Endothelial cell of umbilical vein (primary cell): ENCODE measurements at regions not wholly inside any gene's neighbourhood (a gene's known extent, or its start where the extent isn't known, plus 50 kb on each side); places are given as distances from the start of the nearest gene placed in this dataset.

Source experiments
- BruUV-seq: library from RNA; stranded (reverse); fragments of 400-500 nt; replicated peaks from 2 replicates; lab custom pipeline; 2021; lab: Mats Ljungman, UMichigan
- CTCF ChIA-PET: fragments of 300-600, 350-600 bp; sonication (Branson Sonifier 250); formaldehyde crosslinking; loops from one replicate; lab custom pipeline; 2021; ENCODE audit warnings: antibody characterized with exemption, inconsistent platforms; lab: Charles Lee
- POLR2A ChIA-PET: fragments of 300-600, 350-600 bp; sonication (Branson Sonifier 250); formaldehyde crosslinking; loops from one replicate; lab custom pipeline; 2021; ENCODE audit warnings: antibody characterized with exemption, inconsistent platforms; lab: Charles Lee
- DNase-seq: peaks from one replicate; pipeline ENCODE4 v3.0.0-alpha.2; 2011; ENCODE audit warnings: low read depth, low spot score
- FAIRE-seq: peaks from 2 replicates; lab custom pipeline; 2011; peaks lifted over from hg19 to GRCh38; lab: Jason Lieb, UNC
- H2AFZ ChIP-seq: 2 replicates; pipeline ENCODE4 v1.6.0; 2012; ENCODE audit warnings: low read depth, low read length, control low read depth, inconsistent platforms
- H3K27ac ChIP-seq: 2 replicates; pipeline ENCODE4 v1.5.1; 2011; ENCODE audit warnings: low read depth, mild to moderate bottlenecking, control low read depth, low read length, moderate library complexity; ENCODE audit not compliant: insufficient read depth
- H3K27me3 ChIP-seq, 2 experiments: 2 replicates each; pipeline versions ENCODE4 v1.6.0 to v1.6.1; 2011; ENCODE audit warnings: low read length in 2 of 2, mixed read lengths in 1 of 2; ENCODE audit not compliant: control insufficient read depth in 2 of 2, insufficient read depth in 2 of 2
- H3K36me3 ChIP-seq, 2 experiments: 2 replicates in 1 of 2; 3 replicates in 1 of 2; pipeline ENCODE4 v1.5.1; 2011; ENCODE audit warnings: low read length in 2 of 2, mild to moderate bottlenecking in 1 of 2, moderate library complexity in 1 of 2; ENCODE audit not compliant: control insufficient read depth in 2 of 2, insufficient read depth in 2 of 2; ENCODE audit errors: extremely low read depth in 1 of 2
- H3K4me1 ChIP-seq: 3 replicates; pipeline ENCODE4 v1.5.1; 2011; ENCODE audit warnings: mild to moderate bottlenecking, low read length; ENCODE audit not compliant: control insufficient read depth, insufficient read depth; ENCODE audit errors: extremely low read depth
- H3K4me2 ChIP-seq: 2 replicates; pipeline ENCODE4 v1.6.1; 2011; ENCODE audit warnings: low read length, control low read depth, mixed read lengths; ENCODE audit not compliant: insufficient read depth
- H3K4me3 ChIP-seq, 3 experiments: fragments of 200-600 bp in 1 of 3; sonication (generic), shearing (Covaris generic) in 1 of 3; replicated peaks in 1 of 3; 2 replicates each; pipeline ENCODE4 v1.5.1; 2011 to 2016; ENCODE audit warnings: control low read depth in 3 of 3, low read length in 3 of 3, mild to moderate bottlenecking in 2 of 3, inconsistent platforms in 1 of 3, low read depth in 1 of 3, moderate library complexity in 1 of 3; ENCODE audit not compliant: insufficient read depth in 1 of 3
- H3K79me2 ChIP-seq: 2 replicates; pipeline ENCODE4 v1.6.0; 2012; ENCODE audit warnings: low read length, inconsistent platforms; ENCODE audit not compliant: control insufficient read depth, insufficient read depth
- H3K9ac ChIP-seq: replicated peaks from 2 replicates; pipeline ENCODE3; 2011; ENCODE audit warnings: low read length, control low read depth; ENCODE audit not compliant: insufficient read depth; ENCODE audit errors: extremely low read depth
- H3K9me1 ChIP-seq: replicated peaks from 3 replicates; pipeline ENCODE4 v1.6.0; 2011; ENCODE audit warnings: mild to moderate bottlenecking, low read length; ENCODE audit not compliant: control insufficient read depth, insufficient read depth; ENCODE audit errors: extremely low read depth
- H3K9me3 ChIP-seq: replicated peaks from 2 replicates; pipeline ENCODE4 v1.5.1; 2012; ENCODE audit warnings: low read length, inconsistent platforms; ENCODE audit not compliant: control insufficient read depth, insufficient read depth
- H4K20me1 ChIP-seq: replicated peaks from 2 replicates; pipeline ENCODE3; 2011; ENCODE audit warnings: mild to moderate bottlenecking, low read length; ENCODE audit not compliant: control insufficient read depth, insufficient read depth; ENCODE audit errors: extremely low read depth
- CTCF ChIP-seq, 2 donors: IDR thresholded peaks; 1 replicate in 1 of 2; 2 replicates in 1 of 2; pipeline ENCODE4 v1.5.1; 2011; ENCODE audit warnings: low read length in 2 of 2, mild to moderate bottlenecking in 2 of 2, moderate library complexity in 2 of 2, control low read depth in 1 of 2, inconsistent platforms in 1 of 2, low read depth in 1 of 2; ENCODE audit not compliant: insufficient read depth in 1 of 2; ENCODE audit errors: extremely low read depth in 1 of 2
- EZH2 ChIP-seq: IDR thresholded peaks from 2 replicates; pipeline ENCODE4 v1.6.1; 2012; ENCODE audit warnings: borderline replicate concordance, low read depth, mild to moderate bottlenecking, moderate library complexity, low read length, inconsistent platforms; ENCODE audit not compliant: severe bottlenecking
- FOS ChIP-seq: IDR thresholded peaks from 2 replicates; pipeline ENCODE4 v1.6.1; 2011; ENCODE audit warnings: mild to moderate bottlenecking, low read length, moderate library complexity, borderline replicate concordance; ENCODE audit not compliant: insufficient read depth
- GATA2 ChIP-seq: IDR thresholded peaks from 2 replicates; pipeline ENCODE4 v1.7.0; 2011; ENCODE audit warnings: low read depth, mild to moderate bottlenecking, moderate library complexity, mixed read lengths, low read length; ENCODE audit not compliant: insufficient read length, insufficient read depth
- JUN ChIP-seq: IDR thresholded peaks from 2 replicates; pipeline ENCODE4 v1.6.1; 2011; ENCODE audit warnings: borderline replicate concordance, low read depth; ENCODE audit not compliant: insufficient read length, insufficient read depth
- MAX ChIP-seq: IDR thresholded peaks from 2 replicates; pipeline ENCODE4 v1.6.1; 2011; ENCODE audit not compliant: insufficient read depth, insufficient read length
- MYC ChIP-seq: IDR thresholded peaks from one replicate; pipeline ENCODE4 v1.6.1; 2011; ENCODE audit warnings: mild to moderate bottlenecking, low read depth, low read length
- POLR2A ChIP-seq: IDR thresholded peaks from 2 replicates; pipeline ENCODE4 v1.6.1; 2012; ENCODE audit warnings: low read depth, mild to moderate bottlenecking, control low read depth, low read length
- POLR2AphosphoS5 ChIP-seq: IDR thresholded peaks from 2 replicates; pipeline ENCODE4 v1.6.1; 2012; ENCODE audit warnings: low read depth, mild to moderate bottlenecking, control low read depth, low read length, moderate library complexity; ENCODE audit not compliant: insufficient read depth
- dilution Hi-C: fragments of 300-500 bp; cut with MboI; formaldehyde crosslinking; loops from one replicate; pipeline ENCODE4 v1.15.0; 2019; ENCODE audit warnings: low sequenced_read_pairs; ENCODE audit not compliant: extremely low pct_ligation_motif_present
- intact Hi-C: fragments of 100-400 bp; cut with micrococcal nuclease; formaldehyde crosslinking; loops from one replicate; pipeline ENCODE4 v1.10.0; 2022

- no peak overlapping the region for H3K4me2 ChIP-seq
- no peak overlapping the region for H2AFZ ChIP-seq
- no peaks in the 10 kb centered on the region for H4K20me1 ChIP-seq
- no peak overlapping the region for H3K9ac ChIP-seq
- ChIA-PET POLR2A (no interaction called here), CTCF (no interaction called here)
- H3K4me1 ChIP-seq = no peaks in the 10 kb centered on the region
- no peaks in the 10 kb centered on the region for H3K79me2 ChIP-seq
- FAIRE-seq (no peak), DNase-seq (no peak)
- no peak overlapping the region for H3K27ac ChIP-seq
- H3K9me3 ChIP-seq = no peaks in the 10 kb centered on the region
- intact Hi-C loops (no loop called here), dilution Hi-C loops (no loop called here)
- no peak overlapping the region for H3K4me3 ChIP-seq
- no peaks in the 10 kb centered on the region for H3K9me1 ChIP-seq
- H3K36me3 ChIP-seq = no peaks in the 10 kb centered on the region
- TF ChIP-seq MYC (no peak), CTCF (IDR thresholded peaks at IDR 0.05; ENCODE audit: extremely low read depth in 1 of 2, insufficient read depth in 1 of 2, low read depth in 1 of 2, low read length in 2 of 2) (no peak), POLR2AphosphoS5 (no peak), MAX (no peak), POLR2A (no peak), JUN (no peak), GATA2 (no peak), EZH2 (no peak), FOS (no peak)
- H3K27me3 ChIP-seq = no peaks in the 10 kb centered on the region
- no TSS peak for BruUV-seq
These were observed 536.1 kb downstream of the CAAP1 start for GRCh38 chr9:26356491-26356890.
